ENCODE measurements at regions not wholly inside any gene's neighbourhood (a gene's known extent, or its start where the extent isn't known, plus 50 kb on each side); places are given as distances from the start of the nearest gene placed in this dataset.
A peak's percentile ranks its signal among the peaks of the same experiment; 100 is the strongest.

DNA sequence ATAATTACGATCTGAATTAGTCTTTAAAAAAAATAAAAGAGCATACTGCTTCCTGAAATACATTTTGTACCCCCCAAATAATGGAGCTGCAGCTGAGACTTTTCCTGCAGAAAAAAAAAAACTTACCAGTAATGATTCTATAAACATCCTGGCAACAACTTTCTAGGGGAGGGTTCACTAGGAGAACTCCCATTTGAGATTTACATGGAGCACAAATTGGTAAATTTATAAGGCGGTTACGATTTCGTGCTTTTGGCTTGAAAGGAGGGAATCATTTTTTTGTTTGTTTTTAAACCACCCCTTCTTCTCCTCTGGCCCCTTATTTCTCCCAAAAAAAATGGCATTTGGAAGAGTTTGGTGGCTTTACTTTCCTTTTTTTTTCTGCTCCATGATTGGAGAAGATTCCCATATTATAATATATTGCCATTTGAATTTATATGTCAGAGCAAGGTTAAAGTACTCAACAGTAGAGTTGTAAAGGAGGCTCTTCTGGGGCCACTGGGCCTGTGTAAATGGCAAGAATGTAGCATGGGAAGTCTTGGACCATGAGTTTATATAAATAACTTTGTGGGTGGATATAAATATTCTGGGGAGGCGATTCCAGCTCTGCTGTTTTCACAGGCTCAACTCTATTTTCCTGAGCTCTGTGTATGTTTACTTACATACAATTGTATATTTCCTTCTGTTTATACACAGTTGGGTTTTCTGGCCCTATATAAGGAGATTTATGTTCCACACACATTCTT is 159.9 kb downstream of the CSNK1G3 start:
- DNase-seq = no peak

DNA sequence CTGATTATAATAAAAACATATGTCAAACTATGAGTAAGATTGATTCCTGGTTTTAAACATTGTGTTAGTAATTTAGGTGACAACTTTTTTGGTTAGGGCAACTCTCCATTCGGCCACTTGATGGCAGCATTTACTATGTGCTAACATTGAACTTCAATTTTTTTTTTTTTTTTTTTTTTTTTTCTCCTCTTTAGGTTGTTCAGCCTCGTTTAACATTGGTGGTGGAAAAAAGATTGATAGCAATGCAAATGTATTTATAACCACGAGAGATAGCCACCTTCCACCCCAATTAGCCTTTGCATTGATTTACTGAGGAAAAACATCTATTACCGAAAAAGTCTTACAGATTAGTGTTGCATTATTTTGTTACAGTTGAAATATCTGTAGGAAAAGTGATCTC is 159.1 kb downstream of the CSNK1G3 start:
- peak; percentile 41 for DNase-seq

Measured in NCI-H526 treated with DMSO at 0.1 percent for 48 hours (cell line).